Naive thymus-derived CD8-positive, alpha-beta T cell (primary cell): ENCODE measurements at regions not wholly inside any gene's neighbourhood (a gene's known extent, or its start where the extent isn't known, plus 50 kb on each side); places are given as distances from the start of the nearest gene placed in this dataset.

Experiments
- ATAC-seq, 2 donors: fragments of 150-1000 bp; cut with Tn5 transposase in 1 of 2; sonication (Bioruptor Pico), chemical (Tn5 transposase) in 1 of 2; 1 replicate in 1 of 2; 2 replicates in 1 of 2; pipeline ENCODE4 v1.10.0; 2021; ENCODE audit warnings: mild to moderate bottlenecking in 2 of 2, moderate library complexity in 2 of 2
- POLR2A ChIA-PET: fragments of 350-600 bp; sonication (Branson Sonifier 250); formaldehyde crosslinking; loops from one replicate; lab custom pipeline; 2021; ENCODE audit warnings: antibody characterized with exemption; lab: Charles Lee
- DNase-seq, 10 donors: peaks; one replicate each; pipeline versions ENCODE4 v3.0.0 to v3.0.0-alpha.2; 2020 to 2022
- H3K27ac Mint-ChIP-seq, 10 donors: one replicate each; pipeline ENCODE4 v1.8.0; 2020 to 2022; ENCODE audit warnings: mild to moderate bottlenecking in 10 of 10, mixed read lengths in 10 of 10, moderate library complexity in 4 of 10, inconsistent platforms in 1 of 10
- H3K27me3 Mint-ChIP-seq, 5 donors: one replicate each; pipeline ENCODE4 v1.8.0; 2021 to 2022; ENCODE audit warnings: mixed read lengths in 5 of 5
- H3K36me3 Mint-ChIP-seq, 3 donors: one replicate each; pipeline ENCODE4 v1.8.0; 2020 to 2022; ENCODE audit warnings: mixed read lengths in 3 of 3, mild to moderate bottlenecking in 2 of 3, inconsistent platforms in 1 of 3
- H3K4me1 Mint-ChIP-seq, 4 donors: one replicate each; pipeline ENCODE4 v1.8.0; 2021 to 2022; ENCODE audit warnings: mixed read lengths in 4 of 4
- H3K4me3 Mint-ChIP-seq, 10 donors: one replicate each; pipeline ENCODE4 v1.8.0; 2020 to 2022; ENCODE audit warnings: mild to moderate bottlenecking in 10 of 10, mixed read lengths in 10 of 10, moderate library complexity in 6 of 10, inconsistent platforms in 1 of 10
- H3K9me3 Mint-ChIP-seq, 9 donors: one replicate each; pipeline ENCODE4 v1.8.0; 2020 to 2022; ENCODE audit warnings: mixed read lengths in 9 of 9, mild to moderate bottlenecking in 3 of 9, inconsistent platforms in 1 of 9, moderate library complexity in 1 of 9

DNA sequence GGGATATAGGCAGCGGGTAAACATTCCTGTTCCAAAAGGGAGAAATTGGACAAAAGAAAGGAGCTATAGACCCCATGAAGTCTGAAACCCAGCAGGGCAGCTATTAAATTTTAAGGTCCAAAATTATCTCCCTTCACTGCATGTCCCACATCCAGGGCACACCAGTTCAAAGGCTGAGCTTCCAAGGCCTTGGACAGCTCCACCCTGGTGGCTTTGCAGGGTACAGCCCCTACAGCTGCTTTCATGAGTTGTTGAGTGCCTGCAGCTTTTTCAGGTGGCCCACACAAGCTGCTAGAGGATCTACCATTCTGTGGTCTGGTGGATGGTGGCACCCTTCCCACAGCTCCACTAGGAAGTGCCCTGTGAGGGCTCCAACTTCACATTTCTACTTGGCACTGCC is 662.5 kb upstream of the PKN2 start:
- Mint-ChIP-seq H3K4me1 (no peaks in the 10 kb centered on the region), H3K36me3 (no peaks in the 10 kb centered on the region), H3K9me3 (peaks cover 0 to 11% (median 0%) of the 10 kb centered on the region in 9 donors), H3K27me3 (peaks cover 1 to 23% (median 5%) of the 10 kb centered on the region in 5 donors), H3K27ac (no peak overlapping the region), H3K4me3 (no peak overlapping the region)
- ATAC-seq (no peak), DNase-seq (no peak)
- POLR2A ChIA-PET: no interaction called here

DNA sequence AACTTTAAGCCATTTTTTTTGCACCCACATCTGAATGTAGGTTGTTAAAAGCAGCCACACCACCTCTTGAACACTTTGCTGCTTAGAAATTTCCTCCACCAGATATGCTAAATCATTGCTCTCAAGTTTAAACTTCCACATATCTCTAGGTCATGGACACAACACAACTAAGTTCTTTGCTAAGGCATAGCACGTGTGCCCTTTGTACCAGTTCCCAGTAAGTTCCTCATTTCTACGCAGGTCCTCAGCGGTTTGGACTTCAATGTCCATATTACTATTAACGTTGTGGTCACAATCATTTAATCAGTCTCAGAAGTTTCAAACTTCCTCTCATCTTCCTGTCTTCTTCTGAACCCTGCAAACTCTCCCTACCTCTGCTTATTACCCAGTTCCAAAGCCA is 661.6 kb upstream of the PKN2 start:
- Mint-ChIP-seq H3K4me3 (no peak overlapping the region), H3K27ac (no peak overlapping the region), H3K4me1 (no peaks in the 10 kb centered on the region), H3K9me3 (peaks cover 0 to 11% (median 0%) of the 10 kb centered on the region in 9 donors), H3K27me3 (peaks cover 2 to 27% (median 7%) of the 10 kb centered on the region in 5 donors), H3K36me3 (no peaks in the 10 kb centered on the region)
- ATAC-seq (no peak), DNase-seq (no peak)
- POLR2A ChIA-PET: no interaction called here

DNA sequence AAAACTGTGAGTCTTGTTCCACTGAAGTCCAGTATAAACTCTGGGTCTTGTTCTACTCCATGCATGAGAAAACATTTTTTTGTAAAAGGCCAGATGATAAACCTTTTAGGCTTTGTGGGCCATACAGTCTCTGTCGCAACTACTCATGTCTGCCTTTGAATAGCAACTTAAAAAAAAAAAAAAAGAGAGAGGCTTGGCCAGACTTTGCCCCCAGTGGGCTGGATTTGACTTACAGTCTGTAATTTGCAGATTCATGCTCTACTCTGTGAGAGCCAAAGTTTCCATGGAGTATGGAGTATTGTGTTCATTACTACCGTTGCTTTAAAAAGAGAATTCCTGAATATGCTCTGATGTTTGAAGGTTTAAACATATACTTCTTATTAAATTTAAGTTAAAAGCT is 654.9 kb upstream of the PKN2 start:
- DNase-seq (no peak), ATAC-seq (no peak)
- Mint-ChIP-seq H3K27me3 (peaks cover 6 to 53% (median 19%) of the 10 kb centered on the region in 5 donors), H3K9me3 (peaks cover 0 to 2% (median 0%) of the 10 kb centered on the region in 9 donors), H3K4me1 (no peaks in the 10 kb centered on the region), H3K36me3 (no peaks in the 10 kb centered on the region), H3K4me3 (no peak overlapping the region), H3K27ac (no peak overlapping the region)
- POLR2A ChIA-PET: no interaction called here

DNA sequence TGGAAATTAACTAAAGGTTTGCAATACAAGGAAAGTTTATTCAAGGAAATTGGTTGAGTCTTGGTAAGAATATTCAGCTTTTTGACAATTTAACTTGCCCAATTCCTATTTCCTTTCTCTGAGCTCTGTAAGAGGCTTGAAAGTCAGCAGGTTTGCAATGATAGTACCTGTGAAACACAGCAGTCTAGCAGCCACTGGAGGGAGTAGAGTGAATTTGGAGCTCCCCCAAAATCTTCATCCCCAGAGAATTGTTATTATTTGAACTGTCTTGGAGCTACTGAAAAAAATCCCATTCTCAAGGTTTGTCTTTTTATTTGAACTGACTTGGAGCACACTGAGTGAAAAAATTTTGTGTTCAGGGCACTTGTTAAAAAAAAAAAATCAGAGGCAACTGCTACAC is 654.2 kb upstream of the PKN2 start:
- peaks cover 6 to 46% (median 14%) of the 10 kb centered on the region in 5 donors for H3K27me3 Mint-ChIP-seq

DNA sequence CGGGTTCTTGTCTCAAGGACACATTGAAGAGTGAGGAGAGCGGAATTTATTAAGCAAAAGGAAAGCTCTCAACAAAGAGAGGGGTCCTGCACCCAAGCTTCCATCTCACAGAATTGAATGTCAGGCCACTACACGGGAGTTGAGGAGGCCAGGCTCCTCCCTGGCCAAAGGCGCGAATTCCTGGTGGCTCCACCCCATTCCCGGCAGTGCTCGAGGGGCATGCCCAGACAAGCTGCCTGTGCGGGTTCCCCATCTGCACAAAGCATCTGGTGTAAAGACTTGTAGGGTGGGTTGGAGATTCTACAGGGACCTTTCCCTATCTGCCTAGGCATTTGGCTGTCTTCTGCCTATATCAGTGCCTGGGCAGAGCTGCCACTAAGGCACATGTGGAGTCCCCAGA is 648.5 kb upstream of the PKN2 start:
- peaks cover 0 to 20% (median 0%) of the 10 kb centered on the region in 3 donors for H3K36me3 Mint-ChIP-seq
- POLR2A ChIA-PET: interaction anchor here (0.5 kb wide), 1 partner anchor 745 kb away, joined by 3 read pairs; no protein-coding TSS in a partner anchor
- peaks cover 0 to 8% (median 2%) of the 10 kb centered on the region in 5 donors for H3K27me3 Mint-ChIP-seq
- H3K9me3 Mint-ChIP-seq: peaks cover 6 to 27% (median 16%) of the 10 kb centered on the region in 9 donors
- H3K4me1 Mint-ChIP-seq: no peaks in the 10 kb centered on the region
- DNase-seq (no peak), ATAC-seq (no peak)
- H3K4me3 Mint-ChIP-seq: no peak overlapping the region
- no peak overlapping the region for H3K27ac Mint-ChIP-seq

More for the DNA sequence above, 654.2 kb upstream of the PKN2 start:
- no peak for ATAC-seq
- H3K4me1 Mint-ChIP-seq: no peaks in the 10 kb centered on the region
- POLR2A ChIA-PET: no interaction called here
- no peaks in the 10 kb centered on the region for H3K36me3 Mint-ChIP-seq
- peaks cover 0 to 2% (median 0%) of the 10 kb centered on the region in 9 donors for H3K9me3 Mint-ChIP-seq
- no peak overlapping the region for H3K27ac Mint-ChIP-seq
- no peak overlapping the region for H3K4me3 Mint-ChIP-seq
- no peak for DNase-seq

DNA sequence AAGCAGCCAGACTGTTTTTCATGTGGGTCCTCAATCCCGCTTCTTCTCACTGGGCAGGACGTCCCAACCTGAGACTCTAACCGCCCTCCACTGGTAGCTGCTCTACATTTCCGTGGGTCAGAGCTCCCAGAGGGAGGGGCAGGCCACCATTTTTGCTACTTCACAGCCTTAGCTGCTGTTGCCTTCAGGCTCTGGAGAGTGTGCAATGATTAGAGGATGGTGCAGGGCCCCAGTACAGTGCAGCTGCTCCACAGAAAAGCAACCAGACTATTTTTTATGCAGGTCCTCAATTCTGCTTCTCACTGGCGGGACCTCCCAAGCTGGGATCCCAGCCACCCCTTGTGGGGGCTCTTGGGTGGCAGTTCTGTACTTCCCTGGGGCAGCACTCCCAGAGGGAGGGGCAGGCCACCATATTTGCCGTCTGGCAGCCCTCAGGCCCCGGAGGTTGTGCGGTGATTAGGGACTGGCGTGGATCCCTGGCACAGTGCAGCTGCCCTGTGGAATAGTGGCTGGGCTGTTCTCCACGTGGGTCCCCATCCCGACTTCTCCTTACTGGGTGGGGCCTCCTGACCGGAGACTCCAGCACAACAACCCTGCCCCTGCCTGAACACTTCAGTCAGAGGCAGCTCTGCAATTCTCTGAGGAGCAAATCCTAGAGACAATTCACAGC is 647.6 kb upstream of the PKN2 start:
- DNase-seq (no peak), ATAC-seq (no peak)
- Mint-ChIP-seq H3K4me1 (no peaks in the 10 kb centered on the region), H3K36me3 (peaks cover 0 to 20% (median 0%) of the 10 kb centered on the region in 3 donors), H3K27ac (no peak overlapping the region), H3K4me3 (no peak overlapping the region), H3K9me3 (peaks cover 6 to 29% (median 16%) of the 10 kb centered on the region in 9 donors), H3K27me3 (peaks cover 0 to 6% (median 0%) of the 10 kb centered on the region in 5 donors)
- POLR2A ChIA-PET: no interaction called here

DNA sequence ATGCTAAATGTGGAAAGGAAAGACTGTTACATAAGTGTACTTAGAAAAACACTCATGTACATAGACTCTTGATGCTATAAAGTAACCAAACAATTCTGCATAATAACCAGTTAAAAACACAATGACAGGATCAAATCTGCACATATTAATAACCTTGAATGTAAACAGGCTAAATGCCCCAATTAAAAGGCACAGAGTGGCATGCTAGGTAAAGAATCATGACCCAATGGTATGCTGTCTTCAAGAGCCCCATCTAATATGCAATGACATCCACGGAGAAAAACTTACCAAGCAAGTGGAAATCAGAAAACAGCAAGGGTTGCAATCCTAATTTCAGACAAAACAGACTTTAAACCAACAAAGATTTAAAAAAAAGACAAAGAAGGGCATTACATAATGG is 644.8 kb upstream of the PKN2 start:
- H3K4me1 Mint-ChIP-seq: no peaks in the 10 kb centered on the region
- no peak for ATAC-seq
- H3K36me3 Mint-ChIP-seq: peaks cover 0 to 20% (median 0%) of the 10 kb centered on the region in 3 donors

DNA sequence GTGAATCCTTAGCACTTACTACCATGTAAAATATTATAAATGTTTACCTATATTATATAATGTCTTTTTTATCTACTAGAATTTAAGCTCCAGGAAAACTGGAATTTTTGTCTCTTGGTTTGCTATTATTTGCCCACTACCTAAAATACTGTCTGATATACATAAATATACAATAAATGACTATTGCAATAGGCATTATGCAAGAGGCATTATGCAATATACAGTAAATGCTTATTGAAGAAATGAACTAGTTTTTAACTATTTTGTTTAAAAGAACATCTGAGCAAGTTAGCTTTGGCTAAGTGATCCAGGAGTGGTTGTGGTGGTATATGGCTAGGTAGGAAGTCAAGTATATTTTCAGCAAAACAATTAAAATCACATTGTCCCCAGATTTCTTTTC is 640.2 kb upstream of the PKN2 start:
- no peak for ATAC-seq
- Mint-ChIP-seq H3K36me3 (peaks cover 0 to 11% (median 0%) of the 10 kb centered on the region in 3 donors), H3K4me1 (no peaks in the 10 kb centered on the region), H3K27ac (no peak overlapping the region), H3K9me3 (peaks cover under 1 to 21% (median 11%) of the 10 kb centered on the region in 9 donors), H3K4me3 (no peak overlapping the region), H3K27me3 (peaks cover 0 to 3% (median 0%) of the 10 kb centered on the region in 5 donors)
- no peak for DNase-seq
- POLR2A ChIA-PET: no interaction called here

More for the DNA sequence above, 644.8 kb upstream of the PKN2 start:
- H3K4me3 Mint-ChIP-seq: no peak overlapping the region
- peaks cover 0 to 6% (median 0%) of the 10 kb centered on the region in 5 donors for H3K27me3 Mint-ChIP-seq
- DNase-seq: no peak
- peaks cover 6 to 29% (median 16%) of the 10 kb centered on the region in 9 donors for H3K9me3 Mint-ChIP-seq
- no peak overlapping the region for H3K27ac Mint-ChIP-seq
- POLR2A ChIA-PET: no interaction called here

DNA sequence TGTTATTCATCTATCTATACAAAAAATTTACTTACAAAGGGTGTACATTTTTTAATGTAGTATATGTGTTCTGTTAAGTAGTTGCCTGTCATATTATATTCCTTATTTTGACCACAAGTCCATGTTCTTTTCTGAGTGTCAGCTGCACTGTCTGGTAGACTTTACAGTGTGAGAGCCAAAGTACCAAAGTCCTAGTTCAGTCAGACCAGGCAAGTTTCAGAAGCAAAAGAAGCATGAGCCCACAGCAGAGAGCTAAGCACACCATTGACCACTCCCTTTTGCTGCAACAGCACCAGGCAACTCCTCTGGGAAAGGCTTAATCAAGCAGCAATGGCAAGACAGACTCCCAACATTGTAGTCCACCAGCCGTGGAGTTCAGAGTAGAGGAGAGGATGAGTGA is 631.9 kb upstream of the PKN2 start:
- Mint-ChIP-seq H3K9me3 (no peaks in the 10 kb centered on the region), H3K4me1 (no peaks in the 10 kb centered on the region), H3K36me3 (no peaks in the 10 kb centered on the region), H3K4me3 (no peak overlapping the region), H3K27ac (no peak overlapping the region), H3K27me3 (peaks cover 2 to 14% (median 6%) of the 10 kb centered on the region in 5 donors)
- POLR2A ChIA-PET: no interaction called here
- ATAC-seq (no peak), DNase-seq (no peak)

DNA sequence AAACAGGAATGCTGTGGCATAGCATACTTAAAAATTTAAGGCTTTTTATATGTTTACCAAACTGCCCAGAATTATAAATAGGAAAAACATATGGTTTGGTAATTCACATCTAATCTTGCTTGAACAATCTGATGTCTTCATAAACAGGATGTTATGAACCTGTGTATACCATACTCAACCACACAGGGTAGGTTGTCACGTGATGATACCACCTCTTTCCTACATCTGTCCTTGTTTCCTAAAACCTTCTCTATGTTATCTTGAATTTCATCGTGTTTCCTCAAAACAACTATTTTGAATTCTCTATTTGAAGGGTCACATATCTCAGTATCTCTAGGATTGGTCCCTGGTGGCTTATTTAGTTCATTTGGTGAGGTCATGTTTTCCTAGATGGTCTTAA is 631.0 kb upstream of the PKN2 start:
- ATAC-seq (no peak), DNase-seq (no peak)
- peaks cover 2 to 14% (median 4%) of the 10 kb centered on the region in 5 donors for H3K27me3 Mint-ChIP-seq
- POLR2A ChIA-PET: no interaction called here
- no peaks in the 10 kb centered on the region for H3K36me3 Mint-ChIP-seq
- no peaks in the 10 kb centered on the region for H3K9me3 Mint-ChIP-seq
- H3K4me1 Mint-ChIP-seq: no peaks in the 10 kb centered on the region
- H3K27ac Mint-ChIP-seq: no peak overlapping the region
- H3K4me3 Mint-ChIP-seq: no peak overlapping the region

DNA sequence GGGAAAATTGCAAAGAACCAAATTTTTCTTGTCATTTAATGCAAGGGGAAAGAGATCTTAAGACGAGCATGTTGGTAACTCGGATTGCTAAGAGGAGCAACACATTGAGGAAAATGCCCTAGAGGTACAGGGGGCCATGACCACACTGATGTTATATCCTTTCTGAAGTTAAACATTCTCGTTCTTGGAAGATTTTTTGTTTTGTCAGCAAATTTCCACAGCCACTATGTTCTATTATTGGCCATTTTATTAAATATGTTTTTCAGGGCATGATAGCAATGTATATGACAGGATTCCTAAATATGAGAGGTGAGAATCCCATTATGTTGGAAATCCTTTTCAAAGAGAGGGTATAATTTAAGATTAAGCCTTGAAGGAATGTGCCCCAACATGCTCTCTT is 627.2 kb upstream of the PKN2 start:
- no peak overlapping the region for H3K27ac Mint-ChIP-seq
- H3K4me3 Mint-ChIP-seq: no peak overlapping the region
- no peak for ATAC-seq

DNA sequence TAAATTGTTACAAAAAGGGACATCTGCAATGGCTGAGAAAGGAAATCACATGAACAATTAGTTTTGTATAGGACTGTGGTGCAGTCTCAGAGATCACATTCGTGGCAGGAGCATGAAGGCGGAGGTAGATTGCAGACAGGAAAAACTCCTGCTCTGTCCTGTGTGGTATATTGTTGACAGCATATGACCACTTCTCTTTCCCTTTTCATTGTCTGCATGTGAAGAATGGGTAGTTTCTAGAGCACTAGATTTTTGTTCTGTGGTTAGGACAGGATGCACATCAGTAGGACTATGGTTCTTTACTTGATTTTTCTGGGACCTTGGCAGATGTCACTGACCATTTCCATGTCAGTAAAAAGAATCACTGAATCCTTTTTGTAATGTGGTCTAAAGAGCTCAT is 625.9 kb upstream of the PKN2 start:
- POLR2A ChIA-PET: no interaction called here
- DNase-seq: no peak
- ATAC-seq: no peak
- H3K27ac Mint-ChIP-seq: no peak overlapping the region
- no peaks in the 10 kb centered on the region for H3K9me3 Mint-ChIP-seq
- no peaks in the 10 kb centered on the region for H3K36me3 Mint-ChIP-seq
- no peak overlapping the region for H3K4me3 Mint-ChIP-seq
- H3K27me3 Mint-ChIP-seq: peaks cover 2 to 10% (median 4%) of the 10 kb centered on the region in 5 donors
- no peaks in the 10 kb centered on the region for H3K4me1 Mint-ChIP-seq

More for the DNA sequence above, 627.2 kb upstream of the PKN2 start:
- H3K4me1 Mint-ChIP-seq: no peaks in the 10 kb centered on the region
- POLR2A ChIA-PET: no interaction called here
- no peak for DNase-seq
- no peaks in the 10 kb centered on the region for H3K36me3 Mint-ChIP-seq
- peaks cover 2 to 10% (median 4%) of the 10 kb centered on the region in 5 donors for H3K27me3 Mint-ChIP-seq
- no peaks in the 10 kb centered on the region for H3K9me3 Mint-ChIP-seq

DNA sequence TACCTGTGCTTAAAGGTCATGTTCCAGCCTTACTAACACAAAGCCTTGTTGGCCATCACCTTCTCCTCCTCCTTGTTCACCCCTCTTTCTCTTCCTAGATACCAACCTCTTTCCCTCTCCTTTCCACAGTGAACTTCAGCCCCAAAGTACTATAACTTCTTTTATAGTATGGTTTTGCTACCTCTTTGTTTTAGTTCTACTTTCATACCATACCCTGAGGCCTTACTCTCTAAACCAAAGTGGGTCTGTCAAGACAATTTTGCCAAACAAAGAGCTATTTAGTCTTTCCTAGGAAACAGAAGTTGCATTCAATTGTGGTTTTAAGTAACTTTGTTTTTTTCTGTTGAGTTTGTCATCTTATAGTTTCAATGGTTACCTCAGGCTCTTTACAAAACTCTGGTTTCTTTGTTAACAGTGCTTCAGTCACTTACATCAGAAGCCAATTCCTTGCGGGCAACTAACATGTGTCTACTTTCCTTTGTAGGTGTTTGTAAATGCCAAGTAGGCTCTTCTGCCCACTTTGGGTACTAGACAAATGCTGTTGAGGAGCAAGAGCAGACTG is 623.9 kb upstream of the PKN2 start:
- POLR2A ChIA-PET: no interaction called here
- Mint-ChIP-seq H3K36me3 (no peaks in the 10 kb centered on the region), H3K27me3 (peaks cover 0 to 11% (median 3%) of the 10 kb centered on the region in 5 donors), H3K27ac (no peak overlapping the region), H3K4me3 (no peak overlapping the region), H3K9me3 (no peaks in the 10 kb centered on the region), H3K4me1 (no peaks in the 10 kb centered on the region)
- no peak for DNase-seq
- ATAC-seq: no peak
